ENCODE measurements at regions not wholly inside any gene's neighbourhood (a gene's known extent, or its start where the extent isn't known, plus 50 kb on each side); places are given as distances from the start of the nearest gene placed in this dataset.
A peak's percentile ranks its signal among the peaks of the same experiment; 100 is the strongest.
"Not testable (repeated sequence)": the region's sequence is repeated elsewhere in the genome, so short reads cannot be mapped to it uniquely, and the experiment has no call there.

DNA sequence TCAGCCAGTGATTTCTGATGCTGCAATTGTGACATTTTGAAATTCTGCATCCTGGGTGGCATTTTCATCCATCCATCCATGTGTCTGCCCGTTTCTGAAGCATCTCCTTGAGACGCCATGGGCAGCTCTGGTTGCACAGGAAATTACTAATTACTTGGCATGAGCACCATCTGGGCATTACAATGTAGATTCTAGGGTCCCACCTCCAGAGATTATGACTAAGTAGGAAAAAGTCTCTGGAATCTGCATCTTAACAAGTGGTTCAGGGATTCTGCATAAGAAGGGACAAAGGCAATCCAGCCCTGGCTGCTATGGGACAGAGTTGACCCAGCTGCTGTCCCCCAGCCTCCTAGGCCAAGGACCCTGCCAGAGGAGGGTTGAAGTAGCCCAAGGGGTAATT, 65.3 kb downstream of the CUZD1 start:
- no peak for ATAC-seq

DNA sequence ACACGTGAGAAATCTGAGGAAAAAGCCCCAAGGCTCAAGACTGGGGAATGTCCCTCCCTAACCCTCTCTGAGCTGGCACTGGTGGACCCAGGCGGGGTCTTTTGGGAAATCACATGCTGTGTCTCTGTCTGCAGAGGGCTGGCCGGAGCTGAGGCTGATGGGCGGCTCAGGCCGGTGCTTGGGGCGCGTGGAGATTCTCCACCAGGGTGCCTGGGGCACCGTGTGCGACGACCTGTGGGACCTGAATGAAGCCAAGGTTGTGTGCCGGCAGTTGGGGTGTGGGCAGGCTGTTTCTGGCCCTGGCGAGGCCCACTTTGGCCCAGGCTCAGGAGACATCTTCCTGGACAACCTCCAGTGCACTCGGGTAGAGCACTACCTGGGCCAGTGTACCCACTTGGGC, 65.7 kb downstream of the CUZD1 start:
- ATAC-seq, result no peak

DNA sequence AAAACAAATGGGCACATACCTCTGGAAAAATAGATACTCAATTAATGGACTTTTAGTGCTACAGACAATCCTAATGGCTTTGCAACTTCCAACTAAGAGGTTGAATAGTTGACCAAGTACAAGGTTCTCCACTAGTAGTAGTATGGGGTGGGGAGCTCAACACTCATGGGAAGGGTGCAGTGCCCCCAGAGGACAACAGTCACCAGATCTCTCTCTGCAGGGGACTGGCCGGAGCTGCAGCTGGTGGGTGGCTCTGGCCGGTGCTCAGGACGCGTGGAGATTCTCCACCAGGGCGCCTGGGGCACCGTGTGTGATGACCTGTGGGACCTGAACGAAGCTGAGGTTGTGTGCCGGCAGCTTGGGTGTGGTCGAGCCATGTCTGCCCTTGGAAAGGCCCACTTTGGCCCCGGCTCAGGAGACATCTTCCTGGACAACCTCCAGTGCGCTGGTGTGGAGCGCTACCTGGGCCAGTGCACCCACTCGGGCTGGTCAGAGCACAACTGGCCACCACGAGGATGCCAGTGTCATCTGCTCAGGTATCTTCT, 68.1 kb downstream of the CUZD1 start:
- ATAC-seq, result no peak

DNA sequence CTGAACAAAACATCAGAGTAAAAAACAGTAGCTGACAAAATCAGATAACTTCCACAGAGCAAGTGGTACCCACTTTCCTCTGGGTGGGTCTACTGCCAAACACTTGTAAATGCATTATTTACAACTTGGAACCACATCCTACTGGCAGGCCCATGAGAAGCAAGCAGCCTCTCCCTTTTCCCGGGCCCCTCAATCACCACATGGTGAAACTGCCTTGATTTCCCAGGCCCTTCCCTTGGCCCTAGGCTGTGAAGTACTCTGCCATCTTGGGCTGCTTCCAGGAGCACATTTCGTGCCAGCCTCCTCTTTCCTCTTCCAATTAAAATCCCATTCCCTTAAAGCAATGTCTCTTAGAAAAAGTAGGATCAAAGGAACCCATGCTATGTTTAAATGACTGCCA, 71.4 kb downstream of the CUZD1 start:
- ATAC-seq, result no peak

DNA sequence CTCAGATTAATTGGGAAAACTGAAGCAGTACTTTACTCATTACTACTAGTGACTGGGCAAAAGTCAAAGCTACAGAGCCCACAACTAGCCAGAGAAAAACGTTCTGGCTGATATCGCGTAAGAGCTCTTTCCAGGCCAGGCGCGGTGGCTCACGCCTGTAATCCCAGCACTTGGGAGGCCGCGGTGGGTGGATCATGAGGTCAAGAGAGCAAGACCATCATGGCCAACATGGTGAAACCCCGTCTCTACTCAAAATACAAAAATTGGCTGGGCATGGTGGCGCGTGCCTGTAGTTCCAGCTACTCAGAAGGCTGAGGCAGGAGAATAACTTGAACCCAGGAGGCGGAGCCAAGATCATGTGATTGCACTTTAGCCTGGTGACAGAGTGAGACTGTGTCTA, 71.8 kb upstream of the C10orf120 start:
- ATAC-seq, result not testable (repeated sequence)

DNA sequence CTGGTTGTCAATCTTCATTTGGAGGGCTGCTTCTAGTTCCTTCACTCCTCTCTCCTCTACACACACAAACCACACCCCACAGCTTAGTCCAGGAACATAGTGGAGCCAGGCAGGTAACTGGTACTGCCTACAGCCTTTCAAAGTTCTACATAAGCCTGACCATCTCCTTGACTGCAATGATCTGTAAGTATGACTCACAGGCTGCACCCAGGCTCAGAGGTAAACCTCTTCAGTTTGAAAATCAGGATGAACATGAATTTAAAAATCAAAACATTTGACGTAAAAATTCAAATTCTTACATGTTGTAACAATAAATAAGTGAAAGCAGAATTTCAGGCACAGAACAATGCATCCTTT, 68.7 kb upstream of the C10orf120 start:
- ATAC-seq, result peak; percentile 89

DNA sequence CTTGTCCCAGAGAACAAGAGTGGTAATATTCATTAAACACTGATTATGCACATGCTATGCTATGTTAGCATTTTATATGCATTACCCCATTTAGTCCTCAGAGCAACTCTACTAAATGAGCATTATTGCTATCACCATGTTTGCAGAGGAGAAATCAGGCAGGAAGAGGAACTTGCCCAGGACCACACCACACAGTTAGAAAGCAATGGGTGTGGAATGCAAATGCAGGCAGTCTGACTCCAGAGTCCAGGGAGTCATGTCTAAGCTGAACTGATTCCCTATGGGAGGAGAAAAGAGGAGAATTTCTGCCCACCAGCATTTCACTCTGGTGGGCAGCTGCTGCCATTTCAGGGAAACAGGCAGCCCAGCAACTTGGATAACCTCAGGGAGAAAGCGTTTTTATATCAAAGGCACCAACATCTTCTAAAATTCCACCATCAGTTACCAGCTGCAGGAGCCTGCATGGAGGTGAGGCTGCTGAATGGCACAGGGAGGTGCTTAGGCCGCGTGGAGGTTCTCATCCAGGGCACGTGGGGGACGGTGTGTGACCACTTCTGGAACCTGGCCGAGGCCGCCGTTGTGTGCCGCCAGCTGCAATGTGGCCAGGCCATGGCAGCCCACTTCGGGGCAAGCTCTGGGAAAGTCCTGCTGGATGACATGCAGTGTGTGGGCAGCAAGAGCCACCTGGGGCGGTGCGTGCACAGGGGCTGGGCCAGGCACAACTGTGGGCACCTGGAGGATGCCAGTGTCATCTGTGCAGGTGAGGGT, 68.2 kb upstream of the C10orf120 start:
- no peak for ATAC-seq

DNA sequence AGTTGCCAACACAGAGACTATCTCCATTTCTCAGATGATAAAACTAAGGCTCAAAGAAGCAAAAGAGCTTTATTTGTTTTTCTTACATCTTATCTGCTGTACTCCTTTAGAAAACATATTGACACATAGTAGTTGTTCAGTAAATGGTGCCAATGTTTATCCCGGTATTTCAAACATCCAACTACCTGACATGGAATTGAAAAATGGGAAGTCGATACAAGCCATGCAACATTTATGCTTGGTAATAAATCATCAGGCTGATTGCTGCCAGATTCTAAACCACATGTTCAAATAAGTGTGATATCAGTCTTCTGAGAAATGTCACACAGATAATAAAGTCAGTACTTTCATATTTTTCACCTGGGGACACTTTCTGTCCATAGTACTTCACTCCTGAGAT, 65.8 kb upstream of the C10orf120 start:
- ATAC-seq, result no peak

DNA sequence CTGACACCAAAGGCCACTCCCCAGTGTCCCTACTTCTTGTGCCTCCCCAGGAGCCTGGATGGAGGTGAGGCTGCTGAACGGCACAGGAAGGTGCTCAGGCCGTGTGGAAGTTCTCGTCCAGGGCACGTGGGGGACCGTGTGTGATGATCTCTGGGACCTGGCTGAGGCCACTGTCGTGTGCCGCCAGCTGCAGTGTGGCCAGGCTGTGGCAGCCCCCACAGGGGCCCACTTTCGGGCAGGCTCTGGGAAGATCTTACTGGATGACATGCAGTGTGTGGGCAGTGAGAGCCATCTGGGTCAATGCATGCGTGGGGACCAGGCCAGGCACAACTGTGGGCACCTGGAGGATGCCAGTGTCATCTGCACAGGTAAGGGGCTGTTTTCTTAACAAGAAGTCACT, 57.0 kb upstream of the C10orf120 start:
- no peak for ATAC-seq

DNA sequence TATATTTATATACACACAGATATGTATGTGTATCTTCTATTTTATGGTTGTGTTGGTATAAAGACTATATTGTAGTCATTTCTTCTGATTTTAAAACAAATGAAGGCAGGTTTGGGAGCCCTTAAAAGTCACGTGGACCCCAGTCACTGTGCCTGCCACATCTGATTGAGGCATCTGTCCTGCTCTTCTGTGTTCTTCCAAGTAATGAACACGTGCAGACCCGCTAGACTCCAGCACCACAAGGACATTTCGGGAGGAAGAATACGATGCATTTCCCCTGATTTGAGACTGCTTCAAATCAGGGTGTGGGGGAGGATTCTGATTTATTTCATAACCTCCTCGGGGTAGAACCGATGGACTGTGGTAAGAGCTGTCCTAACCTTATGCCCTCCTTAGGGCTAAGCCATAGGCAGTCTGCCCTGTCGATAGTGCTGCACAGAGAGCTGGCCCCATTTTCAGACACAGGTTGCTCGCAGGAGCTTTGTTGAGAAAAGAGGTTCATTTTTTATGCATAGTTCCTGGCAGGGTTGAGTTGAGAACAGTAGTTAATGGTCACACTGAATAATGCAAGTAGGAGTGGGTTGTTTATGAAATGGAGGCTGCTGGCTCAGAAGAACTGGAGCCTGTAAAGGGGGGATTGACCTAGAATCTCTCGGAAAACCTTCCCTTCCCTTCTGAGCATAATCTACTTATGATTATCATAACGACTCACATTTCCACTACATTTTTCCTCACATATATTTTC, 55.0 kb upstream of the C10orf120 start:
- no peak for ATAC-seq

DNA sequence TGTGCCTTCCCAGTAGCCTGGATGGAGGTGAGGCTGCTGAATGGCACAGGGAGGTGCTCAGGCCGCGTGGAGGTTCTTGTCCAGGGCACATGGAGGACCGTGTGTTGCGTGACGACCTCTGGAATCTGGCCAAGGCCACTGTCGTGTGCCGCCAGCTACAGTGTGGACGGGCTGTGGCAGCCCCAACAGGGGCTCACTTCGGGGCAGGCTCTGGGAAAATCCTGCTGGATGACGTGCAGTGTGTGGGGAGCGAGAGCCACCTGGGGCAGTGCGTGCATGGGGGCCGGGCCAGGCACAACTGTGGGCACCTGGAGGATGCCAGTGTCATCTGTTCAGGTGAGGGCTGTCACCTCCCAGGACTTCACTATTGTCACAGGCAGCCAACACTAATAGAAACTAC, 50.2 kb upstream of the C10orf120 start:
- ATAC-seq, result no peak
